IMR-90 (cell line): ENCODE measurements at regions not wholly inside any gene's neighbourhood (a gene's known extent, or its start where the extent isn't known, plus 50 kb on each side); places are given as distances from the start of the nearest gene placed in this dataset.

ENCODE experiments used
- ATAC-seq: fragments of 200-7000 bp; cut with Tn5 transposase; 2 replicates; pipeline ENCODE4 v1.9.1; 2020; ENCODE audit warnings: low read depth, mild to moderate bottlenecking, moderate library complexity
- BruUV-seq: library from RNA; stranded (reverse); fragments of 400-500 nt; replicated peaks from 2 replicates; lab custom pipeline; 2021; lab: Mats Ljungman, UMichigan
- CTCF ChIA-PET: fragments of 300-600 bp; formaldehyde crosslinking; extraction: SDS; loops from one replicate; lab custom pipeline; 2021; ENCODE audit warnings: antibody characterized with exemption; lab: Yijun Ruan, JAX
- POLR2A ChIA-PET: fragments of 300-600 bp; sonication (Branson Sonifier 250); formaldehyde crosslinking; loops from one replicate; lab custom pipeline; 2022; ENCODE audit warnings: antibody characterized with exemption; ENCODE audit not compliant: unreplicated experiment; lab: Charles Lee
- DNase-seq: peaks from one replicate; pipeline ENCODE4 v3.0.0; 2013
- H2AFZ ChIP-seq: replicated peaks from 2 replicates; pipeline ENCODE3; 2013; ENCODE audit warnings: low read length, mild to moderate bottlenecking; ENCODE audit not compliant: poor library complexity
- H2AK5ac ChIP-seq: 2 replicates; pipeline ENCODE4 v1.6.1; 2013; ENCODE audit warnings: low read depth, low read length, inconsistent platforms
- H2AK9ac ChIP-seq: replicated peaks from 2 replicates; pipeline ENCODE3; 2013; ENCODE audit warnings: mild to moderate bottlenecking, low read depth, low read length, moderate library complexity; ENCODE audit not compliant: poor library complexity
- H2BK120ac ChIP-seq: 2 replicates; pipeline ENCODE4 v1.6.1; 2013; ENCODE audit warnings: low read depth, low read length, inconsistent platforms
- H2BK15ac ChIP-seq: 3 replicates; pipeline ENCODE4 v1.6.1; 2013; ENCODE audit warnings: low read depth, low read length, inconsistent platforms
- H2BK20ac ChIP-seq: 2 replicates; pipeline ENCODE4 v1.6.1; 2013; ENCODE audit warnings: low read depth, mild to moderate bottlenecking, inconsistent platforms, low read length, moderate library complexity
- H2BK5ac ChIP-seq: 2 replicates; pipeline ENCODE4 v1.6.1; 2013; ENCODE audit warnings: mild to moderate bottlenecking, low read depth, low read length, inconsistent platforms; ENCODE audit not compliant: poor library complexity, severe bottlenecking
- H3K14ac ChIP-seq: replicated peaks from 2 replicates; pipeline ENCODE4 v1.6.1; 2013; ENCODE audit warnings: low read depth, low read length, inconsistent platforms
- H3K18ac ChIP-seq: 2 replicates; pipeline ENCODE4 v1.6.1; 2013; ENCODE audit warnings: low read depth, low read length, control low read depth
- H3K23ac ChIP-seq: 2 replicates; pipeline ENCODE4 v1.6.1; 2013; ENCODE audit warnings: low read depth, low read length, inconsistent platforms
- H3K27ac ChIP-seq: 2 replicates; pipeline ENCODE4 v1.5.1; 2013; ENCODE audit warnings: mild to moderate bottlenecking, control low read depth, low read length; ENCODE audit not compliant: insufficient read depth
- H3K27me3 ChIP-seq: 2 replicates; pipeline ENCODE4 v1.6.1; 2013; ENCODE audit warnings: low read length; ENCODE audit not compliant: control insufficient read depth, insufficient read depth
- H3K36me3 ChIP-seq: 2 replicates; pipeline ENCODE4 v1.6.1; 2013; ENCODE audit warnings: low read length, mixed read lengths; ENCODE audit not compliant: control insufficient read depth, insufficient read depth
- H3K4ac ChIP-seq: 2 replicates; pipeline ENCODE4 v1.6.1; 2013; ENCODE audit warnings: low read depth, low read length, inconsistent platforms
- H3K4me1 ChIP-seq: 2 replicates; pipeline ENCODE4 v1.6.1; 2013; ENCODE audit warnings: low read length, mixed read lengths; ENCODE audit not compliant: control insufficient read depth, insufficient read depth
- H3K4me2 ChIP-seq: 2 replicates; pipeline ENCODE4 v1.6.1; 2013; ENCODE audit warnings: low read depth, mild to moderate bottlenecking, control low read depth, low read length, moderate library complexity
- H3K4me3 ChIP-seq: 2 replicates; pipeline ENCODE4 v1.5.1; 2013; ENCODE audit warnings: low read depth, mild to moderate bottlenecking, control low read depth, low read length, moderate library complexity; ENCODE audit not compliant: insufficient read depth
- H3K56ac ChIP-seq: 2 replicates; pipeline ENCODE4 v1.6.1; 2013; ENCODE audit warnings: low read length, inconsistent platforms; ENCODE audit not compliant: insufficient read depth; ENCODE audit errors: extremely low read depth
- H3K79me1 ChIP-seq, 2 experiments: 2 replicates each; pipeline ENCODE4 v1.6.1; 2013; ENCODE audit warnings: low read length in 2 of 2, inconsistent platforms in 1 of 2, low read depth in 1 of 2
- H3K9ac ChIP-seq: 2 replicates; pipeline ENCODE4 v1.6.1; 2013; ENCODE audit warnings: low read depth, low read length, control low read depth
- H3K9me1 ChIP-seq: 2 replicates; pipeline ENCODE4 v1.6.1; 2013; ENCODE audit warnings: low read length, inconsistent platforms; ENCODE audit not compliant: insufficient read depth
- H3K9me3 ChIP-seq: 2 replicates; pipeline ENCODE4 v1.6.1; 2013; ENCODE audit warnings: low read length; ENCODE audit not compliant: control insufficient read depth, insufficient read depth
- H4K20me1 ChIP-seq: 2 replicates; pipeline ENCODE4 v1.6.1; 2013; ENCODE audit warnings: low read length, inconsistent platforms; ENCODE audit not compliant: insufficient read depth
- H4K5ac ChIP-seq: 2 replicates; pipeline ENCODE4 v1.6.1; 2013; ENCODE audit warnings: mild to moderate bottlenecking, low read depth, low read length, control low read depth
- H4K8ac ChIP-seq, 2 experiments: 2 replicates each; pipeline ENCODE4 v1.6.1; 2013; ENCODE audit warnings: low read depth in 2 of 2, low read length in 2 of 2, control low read depth in 1 of 2, inconsistent platforms in 1 of 2
- H4K91ac ChIP-seq: 2 replicates; pipeline ENCODE4 v1.6.1; 2013; ENCODE audit warnings: low read depth, low read length, inconsistent platforms; ENCODE audit not compliant: insufficient read depth
- BHLHE40 ChIP-seq: fragments of 150-350 bp; IDR thresholded peaks from 2 replicates; pipeline ENCODE4 v1.6.1; 2016; ENCODE audit warnings: mild to moderate bottlenecking, low read depth, low read length
- CEBPB ChIP-seq: IDR thresholded peaks from 2 replicates; pipeline ENCODE4 v1.6.1; 2012; ENCODE audit warnings: low read depth, low read length, improper control_type of control experiment
- CHD1 ChIP-seq: IDR thresholded peaks from 2 replicates; pipeline ENCODE4 v1.6.1; 2012; ENCODE audit warnings: low read depth, low read length, improper control_type of control experiment
- CTCF ChIP-seq: conservative IDR thresholded peaks from 2 replicates; pipeline ENCODE4 v1.5.1; 2012; ENCODE audit warnings: mild to moderate bottlenecking, low read depth, low read length, improper control_type of control experiment
- ELK1 ChIP-seq: fragments of 150-350 bp; IDR thresholded peaks from 2 replicates; pipeline ENCODE4 v1.6.1; 2016; ENCODE audit warnings: low read depth, mild to moderate bottlenecking, low read length, moderate library complexity, borderline replicate concordance
- FOS ChIP-seq: fragments of 150-350 bp; IDR thresholded peaks from 2 replicates; pipeline ENCODE4 v1.6.1; 2016; ENCODE audit warnings: low read depth, low read length
- MAFK ChIP-seq: IDR thresholded peaks from 2 replicates; pipeline ENCODE4 v1.6.1; 2012; ENCODE audit warnings: low read depth, low read length, improper control_type of control experiment
- MAZ ChIP-seq: IDR thresholded peaks from 2 replicates; pipeline ENCODE4 v1.6.1; 2012; ENCODE audit warnings: low read depth, mild to moderate bottlenecking, low read length, improper control_type of control experiment, moderate library complexity, borderline replicate concordance
- MXI1 ChIP-seq: IDR thresholded peaks from 2 replicates; pipeline ENCODE4 v1.6.1; 2012; ENCODE audit warnings: low read depth, mild to moderate bottlenecking, low read length, moderate library complexity, borderline replicate concordance
- NFE2L2 ChIP-seq: fragments of 150-350 bp; IDR thresholded peaks from 2 replicates; pipeline ENCODE4 v1.6.1; 2016; ENCODE audit warnings: low read depth, mild to moderate bottlenecking, low read length
- POLR2A ChIP-seq: IDR thresholded peaks from 2 replicates; pipeline ENCODE4 v1.6.1; 2012; ENCODE audit warnings: mild to moderate bottlenecking, low read depth, low read length
- RAD21 ChIP-seq: IDR thresholded peaks from 2 replicates; pipeline ENCODE4 v1.6.1; 2012; ENCODE audit warnings: low read length, improper control_type of control experiment
- RCOR1 ChIP-seq: IDR thresholded peaks from 2 replicates; pipeline ENCODE4 v1.6.1; 2012; ENCODE audit warnings: mild to moderate bottlenecking, low read length, improper control_type of control experiment; ENCODE audit not compliant: insufficient replicate concordance
- RFX5 ChIP-seq: IDR thresholded peaks from 2 replicates; pipeline ENCODE4 v1.8.0; 2012; ENCODE audit warnings: low read depth, mild to moderate bottlenecking, low read length, moderate library complexity
- SMC3 ChIP-seq: fragments of 150-350 bp; IDR thresholded peaks from 2 replicates; pipeline ENCODE4 v1.6.1; 2016; ENCODE audit warnings: low read depth, mild to moderate bottlenecking, antibody characterized with exemption, low read length, moderate library complexity
- USF2 ChIP-seq: fragments of 150-350 bp; IDR thresholded peaks from 2 replicates; pipeline ENCODE4 v1.6.1; 2017; ENCODE audit warnings: mild to moderate bottlenecking, antibody characterized with exemption, low read length, low read depth
- WGBS, 2 experiments: methylation state at CpG; one replicate each; pipeline versions ENCODE4 v1.1.5 to v1.1.7; 2013; ENCODE audit warnings: missing lambda C conversion rate in 2 of 2; ENCODE audit not compliant: insufficient read length in 1 of 2; ENCODE audit errors: extremely low coverage in 2 of 2; 5-methylcytosine and 5-hydroxymethylcytosine counted together
- dilution Hi-C: fragments of 300-500 bp; cut with HindIII; formaldehyde crosslinking; loops from one replicate; pipeline ENCODE4 v1.14.3; 2018; ENCODE audit warnings: low sequenced_read_pairs; ENCODE audit not compliant: unreplicated experiment
- in situ Hi-C: fragments of 300-500 bp; cut with MboI; formaldehyde crosslinking; loops from 3 replicates; pipeline ENCODE4 v1.14.3; 2019; ENCODE audit warnings: low sequenced_read_pairs, inconsistent platforms, mixed read lengths
- intact Hi-C: fragments of 100-400 bp; cut with micrococcal nuclease; formaldehyde crosslinking; loops from 2 replicates; pipeline ENCODE4 v1.10.0; 2022

GRCh38 chr2:163248376-163249253 is 410.0 kb upstream of the KCNH7 start:
- Histone ChIP-seq H3K9me3 (no peaks in the 10 kb centered on the region), H3K4me3 (no peak overlapping the region), H3K27ac (no peak overlapping the region), H3K9ac (no peak overlapping the region), H3K36me3 (no peaks in the 10 kb centered on the region), H4K5ac (no peak overlapping the region), H4K20me1 (no peaks in the 10 kb centered on the region), H3K27me3 (peaks cover 2% of the 10 kb centered on the region; the same call in 1 of the 2 replicates), H2BK5ac (no peak overlapping the region), H2AK5ac (no peak overlapping the region), H3K18ac (no peak overlapping the region), H4K91ac (no peak overlapping the region), H3K4me2 (no peak overlapping the region), H3K56ac (no peak overlapping the region), H3K23ac (no peak overlapping the region), H3K4ac (no peak overlapping the region), H3K79me1 (no peaks in the 10 kb centered on the region), H3K14ac (no peak overlapping the region), H3K4me1 (no peaks in the 10 kb centered on the region), H2BK120ac (no peak overlapping the region), H4K8ac (no peak overlapping the region), H2AFZ (no peak overlapping the region), H2AK9ac (no peak overlapping the region), H3K9me1 (no peaks in the 10 kb centered on the region), H2BK20ac (no peak overlapping the region), H2BK15ac (no peak overlapping the region)
- CTCF ChIA-PET, result no interaction called here
- BruUV-seq, result no TSS peak
- dilution Hi-C loops, result no loop called here
- TF ChIP-seq CTCF (no peak), FOS (no peak), ELK1 (no peak), BHLHE40 (no peak), RFX5 (no peak), NFE2L2 (no peak), MAZ (no peak), SMC3 (no peak), CHD1 (no peak), USF2 (no peak), POLR2A (no peak), RAD21 (no peak), CEBPB (no peak), MXI1 (no peak), RCOR1 (no peak), MAFK (no peak)
- no CpG with 5 or more reads among the region's 5 CpGs for WGBS, 2 experiments
- DNase-seq (no peak), ATAC-seq (no peak)
- intact Hi-C loops, result no loop called here
- in situ Hi-C loops, result no loop called here
- POLR2A ChIA-PET, result no interaction called here
